ENCODE measurements at regions not wholly inside any gene's neighbourhood (a gene's known extent, or its start where the extent isn't known, plus 50 kb on each side); places are given as distances from the start of the nearest gene placed in this dataset.

DNA sequence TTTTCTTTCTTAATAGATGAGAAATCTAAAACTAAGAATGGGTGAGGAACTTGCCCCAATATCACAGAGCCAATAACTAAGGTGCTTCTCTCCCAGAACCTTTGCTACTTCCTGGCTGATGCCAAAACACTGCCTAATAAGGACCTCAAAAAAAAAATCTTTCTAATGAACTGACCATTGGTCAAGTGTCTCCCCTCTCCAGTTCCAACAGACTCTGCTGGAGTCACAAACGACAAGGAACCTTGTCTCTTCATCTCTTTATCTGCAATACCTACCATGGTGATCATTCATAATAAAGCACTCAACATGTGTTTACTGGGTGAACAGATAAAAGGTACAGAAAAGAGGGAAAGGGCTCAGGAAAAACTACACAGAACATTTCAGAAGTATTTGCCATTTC, 197.4 kb downstream of the LTN1 start:
- TF ChIP-seq ZFX (IDR thresholded peaks at IDR 0.05) (no peak), CTCF (conservative IDR thresholded peaks at IDR 0.05) (no peak)
- no peak overlapping the region for H3K27ac ChIP-seq

DNA sequence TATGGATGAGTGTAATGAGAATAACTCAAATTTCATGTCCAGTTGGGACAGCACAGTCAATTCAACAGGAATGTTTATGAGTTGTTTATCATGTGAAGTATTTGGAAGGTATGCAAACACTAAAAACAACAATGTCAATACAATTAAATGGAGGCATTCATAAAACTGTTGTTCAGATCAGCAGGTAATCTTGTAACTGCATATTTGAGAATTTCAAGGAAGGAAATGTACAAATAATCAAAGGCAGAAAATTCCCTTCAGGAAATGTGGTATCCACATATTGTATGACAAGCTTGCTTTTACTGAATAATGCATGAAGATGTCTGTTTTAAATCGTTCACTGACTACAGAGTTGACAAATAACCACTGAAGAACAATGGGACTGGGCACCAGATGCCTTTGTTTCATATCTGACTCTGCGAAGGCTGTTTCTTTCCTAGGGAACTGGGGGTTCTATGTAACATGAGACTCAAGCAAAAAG, 198.3 kb downstream of the LTN1 start:
- TF ChIP-seq CTCF (conservative IDR thresholded peaks at IDR 0.05), result no peak
- no peak for TF ChIP-seq ZFX (IDR thresholded peaks at IDR 0.05)
- H3K27ac ChIP-seq, result peak overlapping the region; percentile 22; the same call in 1 of the 2 replicates

- TF ChIP-seq ZFX (IDR thresholded peaks at IDR 0.05) (no peak), CTCF (conservative IDR thresholded peaks at IDR 0.05) (peak; percentile 60)
- no peak overlapping the region for H3K27ac ChIP-seq
Measured at GRCh38 chr21:28793043-28793442, 199.6 kb downstream of the LTN1 start.

DNA sequence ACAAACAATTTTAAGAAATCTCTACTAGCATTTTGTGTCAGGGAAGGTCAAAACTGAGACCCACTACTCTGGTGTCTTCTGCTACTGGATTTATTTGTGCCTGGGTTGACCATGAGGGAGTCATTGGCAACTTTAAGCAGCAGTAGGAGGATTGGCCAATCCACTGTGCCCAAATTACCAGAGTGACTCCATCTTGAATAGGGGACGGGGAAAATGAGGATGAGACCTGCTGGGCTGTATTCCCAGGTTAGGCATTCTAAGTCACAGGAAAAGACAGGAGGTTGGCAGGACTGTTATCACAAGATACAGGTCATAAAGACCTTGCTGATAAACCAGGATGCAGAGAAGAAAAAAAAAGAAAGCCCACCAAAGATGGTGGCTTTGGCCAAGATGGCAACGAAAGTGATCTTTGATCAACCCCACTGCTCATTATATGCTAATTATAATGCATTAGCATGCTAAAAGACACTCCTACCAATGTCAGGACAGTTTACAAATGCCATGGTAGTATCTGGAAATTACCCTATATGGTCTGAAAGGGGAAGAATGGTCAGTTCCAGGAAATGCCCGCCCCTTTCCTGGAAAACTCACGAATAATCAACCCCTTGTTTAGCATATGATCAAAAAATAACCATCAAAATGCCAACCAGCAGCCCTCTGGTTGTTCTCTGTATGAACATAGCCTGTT, 200.9 kb downstream of the LTN1 start:
- no peak overlapping the region for H3K27ac ChIP-seq
- no peak for TF ChIP-seq ZFX (IDR thresholded peaks at IDR 0.05)
- TF ChIP-seq CTCF (conservative IDR thresholded peaks at IDR 0.05), result no peak

GRCh38 chr21:28790335-28790734, 202.3 kb downstream of the LTN1 start:
- TF ChIP-seq ZFX (IDR thresholded peaks at IDR 0.05) (no peak), CTCF (conservative IDR thresholded peaks at IDR 0.05) (no peak)

GRCh38 chr21:28789523-28789922, 203.2 kb downstream of the LTN1 start:
- TF ChIP-seq CTCF (conservative IDR thresholded peaks at IDR 0.05) (no peak), ZFX (IDR thresholded peaks at IDR 0.05) (no peak)
- no peak overlapping the region for H3K27ac ChIP-seq

More at GRCh38 chr21:28790335-28790734, 202.3 kb downstream of the LTN1 start:
- no peak overlapping the region for H3K27ac ChIP-seq

DNA sequence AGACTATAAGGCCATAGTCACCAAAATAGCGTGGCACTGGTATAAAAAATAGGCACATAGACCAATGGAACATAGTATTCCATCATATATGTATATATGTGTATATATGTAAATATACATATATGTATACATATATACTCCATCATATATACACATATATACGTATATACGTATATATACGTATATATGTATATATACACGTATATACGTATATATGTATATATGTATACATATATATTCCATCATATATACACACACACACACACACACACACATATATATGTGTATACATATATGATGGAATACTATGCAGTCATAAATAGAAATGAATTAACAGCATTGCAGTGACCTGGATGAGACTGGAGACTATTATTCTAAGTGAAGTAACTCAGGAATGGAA, 204.6 kb downstream of the LTN1 start:
- TF ChIP-seq ZFX (IDR thresholded peaks at IDR 0.05) (no peak), CTCF (conservative IDR thresholded peaks at IDR 0.05) (no peak)
- no peak overlapping the region for H3K27ac ChIP-seq
